ENCODE measurements at regions not wholly inside any gene's neighbourhood (a gene's known extent, or its start where the extent isn't known, plus 50 kb on each side); places are given as distances from the start of the nearest gene placed in this dataset.
"Not testable (repeated sequence)": the region's sequence is repeated elsewhere in the genome, so short reads cannot be mapped to it uniquely, and the experiment has no call there.

GRCh38 chr6:66184091-66184490, 477.1 kb upstream of the EYS start:
- WGBS (ENCODE audit: low lambda C conversion rate, missing lambda C conversion rate): 81% methylated on average over 1 of the region's 1 CpG

GRCh38 chr6:66179361-66179760, 472.3 kb upstream of the EYS start:
- Histone ChIP-seq H3K36me3 (replicated peaks; ENCODE audit: insufficient read depth, low read depth) (no peaks in the 10 kb centered on the region), H3K9me3 (ENCODE audit: low read depth) (no peaks in the 10 kb centered on the region), H3K79me2 (no peaks in the 10 kb centered on the region), H3K4me3 (no peak overlapping the region), H3K4me2 (no peak overlapping the region), H2AFZ (no peak overlapping the region), H3K27ac (no peak overlapping the region), H3K4me1 (ENCODE audit: insufficient read depth) (no peaks in the 10 kb centered on the region), H3K9me2 (replicated peaks; ENCODE audit: insufficient read depth) (no peaks in the 10 kb centered on the region), H3K27me3 (no peaks in the 10 kb centered on the region), H4K20me1 (ENCODE audit: insufficient read depth, poor library complexity, severe bottlenecking) (no peaks in the 10 kb centered on the region)
- no peak for DNase-seq (ENCODE audit: low spot score)
- 86% methylated on average over 3 of the region's 3 CpGs for WGBS (ENCODE audit: low lambda C conversion rate, missing lambda C conversion rate)
- TF ChIP-seq EZH2 (IDR thresholded peaks at IDR 0.05; ENCODE audit: borderline replicate concordance) (no peak), EZH2phosphoT487 (IDR thresholded peaks at IDR 0.05; ENCODE audit: low read depth, severe bottlenecking, unreplicated experiment) (no peak), CTCF (IDR thresholded peaks at IDR 0.05; ENCODE audit: poor library complexity) (no peak)

More at GRCh38 chr6:66184091-66184490, 477.1 kb upstream of the EYS start:
- Histone ChIP-seq H3K9me3 (ENCODE audit: low read depth) (no peaks in the 10 kb centered on the region), H3K79me2 (no peaks in the 10 kb centered on the region), H3K4me1 (ENCODE audit: insufficient read depth) (no peaks in the 10 kb centered on the region), H4K20me1 (ENCODE audit: insufficient read depth, poor library complexity, severe bottlenecking) (no peaks in the 10 kb centered on the region), H3K4me2 (no peak overlapping the region), H3K27me3 (no peaks in the 10 kb centered on the region), H3K9me2 (replicated peaks; ENCODE audit: insufficient read depth) (no peaks in the 10 kb centered on the region), H2AFZ (no peak overlapping the region), H3K27ac (no peak overlapping the region), H3K4me3 (no peak overlapping the region), H3K36me3 (replicated peaks; ENCODE audit: insufficient read depth, low read depth) (no peaks in the 10 kb centered on the region)
- TF ChIP-seq EZH2 (IDR thresholded peaks at IDR 0.05; ENCODE audit: borderline replicate concordance) (no peak), EZH2phosphoT487 (IDR thresholded peaks at IDR 0.05; ENCODE audit: low read depth, severe bottlenecking, unreplicated experiment) (no peak), CTCF (IDR thresholded peaks at IDR 0.05; ENCODE audit: poor library complexity) (no peak)
- no peak for DNase-seq (ENCODE audit: low spot score)

- no peak overlapping the region for H2AFZ ChIP-seq
- no peaks in the 10 kb centered on the region for H3K4me1 ChIP-seq (ENCODE audit: insufficient read depth)
- H3K9me3 ChIP-seq (ENCODE audit: low read depth): no peaks in the 10 kb centered on the region
- no peak overlapping the region for H3K4me3 ChIP-seq
- no peaks in the 10 kb centered on the region for H3K9me2 ChIP-seq (replicated peaks; ENCODE audit: insufficient read depth)
- no peak for DNase-seq (ENCODE audit: low spot score)
- H3K36me3 ChIP-seq (replicated peaks; ENCODE audit: insufficient read depth, low read depth): no peaks in the 10 kb centered on the region
- 84% methylated on average over 6 of the region's 6 CpGs for WGBS (ENCODE audit: low lambda C conversion rate, missing lambda C conversion rate)
- no peaks in the 10 kb centered on the region for H3K79me2 ChIP-seq
- H3K27me3 ChIP-seq: no peaks in the 10 kb centered on the region
- H3K4me2 ChIP-seq: no peak overlapping the region
- no peaks in the 10 kb centered on the region for H4K20me1 ChIP-seq (ENCODE audit: insufficient read depth, poor library complexity, severe bottlenecking)
- TF ChIP-seq CTCF (IDR thresholded peaks at IDR 0.05; ENCODE audit: poor library complexity) (no peak), EZH2 (IDR thresholded peaks at IDR 0.05; ENCODE audit: borderline replicate concordance) (no peak), EZH2phosphoT487 (IDR thresholded peaks at IDR 0.05; ENCODE audit: low read depth, severe bottlenecking, unreplicated experiment) (no peak)
- H3K27ac ChIP-seq: no peak overlapping the region
Observed at GRCh38 chr6:66173587-66173986, 466.6 kb upstream of the EYS start.

GRCh38 chr6:66166713-66167112, 459.7 kb upstream of the EYS start:
- not testable (repeated sequence) for H2AFZ ChIP-seq; H3K79me2 ChIP-seq; H3K4me2 ChIP-seq; H3K36me3 ChIP-seq (replicated peaks; ENCODE audit: insufficient read depth, low read depth); H3K27me3 ChIP-seq; DNase-seq (ENCODE audit: low spot score); H4K20me1 ChIP-seq (ENCODE audit: insufficient read depth, poor library complexity, severe bottlenecking); H3K9me3 ChIP-seq (ENCODE audit: low read depth); H3K9me2 ChIP-seq (replicated peaks; ENCODE audit: insufficient read depth); H3K4me1 ChIP-seq (ENCODE audit: insufficient read depth); H3K4me3 ChIP-seq; H3K27ac ChIP-seq
- 92% methylated on average over 10 of the region's 10 CpGs for whole genome bisulfite sequencing (ENCODE audit: low lambda C conversion rate, missing lambda C conversion rate)

Measured in hepatocyte (in vitro differentiated cells).